Keratinocyte (primary cell): ENCODE measurements at regions not wholly inside any gene's neighbourhood (a gene's known extent, or its start where the extent isn't known, plus 50 kb on each side); places are given as distances from the start of the nearest gene placed in this dataset.

Experiments used
- DNase-seq: peaks from one replicate; pipeline ENCODE4 v3.0.0-alpha.2; 2011; ENCODE audit warnings: low read depth, missing footprints, low spot score
- FAIRE-seq: peaks from 2 replicates; lab custom pipeline; 2011; peaks lifted over from hg19 to GRCh38; lab: Jason Lieb, UNC
- H2AFZ ChIP-seq: 2 replicates; pipeline ENCODE4 v1.6.0; 2012; ENCODE audit warnings: low read length, control low read depth, inconsistent platforms; ENCODE audit not compliant: control insufficient read depth
- H3K27ac ChIP-seq: 2 replicates; pipeline ENCODE4 v1.5.1; 2011; ENCODE audit warnings: low read length; ENCODE audit not compliant: control insufficient read depth, insufficient read depth
- H3K27me3 ChIP-seq: 3 replicates; pipeline ENCODE4 v1.6.0; 2011; ENCODE audit warnings: low read length; ENCODE audit not compliant: control insufficient read depth, insufficient read depth; ENCODE audit errors: extremely low read depth
- H3K36me3 ChIP-seq, 2 experiments: 2 replicates in 1 of 2; 3 replicates in 1 of 2; pipeline ENCODE4 v1.5.1; 2011; ENCODE audit warnings: low read length in 2 of 2, mild to moderate bottlenecking in 1 of 2; ENCODE audit not compliant: control insufficient read depth in 2 of 2, insufficient read depth in 2 of 2; ENCODE audit errors: extremely low read depth in 1 of 2
- H3K4me1 ChIP-seq: 3 replicates; pipeline ENCODE4 v1.5.1; 2011; ENCODE audit warnings: low read length; ENCODE audit not compliant: control insufficient read depth, insufficient read depth; ENCODE audit errors: extremely low read depth
- H3K4me2 ChIP-seq: 3 replicates; pipeline ENCODE4 v1.6.0; 2011; ENCODE audit warnings: low read depth, low read length; ENCODE audit not compliant: control insufficient read depth, insufficient read depth; ENCODE audit errors: extremely low read depth
- H3K4me3 ChIP-seq, 3 experiments: fragments of 200-600 bp in 1 of 3; sonication (generic) in 1 of 3; 2 replicates in 2 of 3; 3 replicates in 1 of 3; pipeline ENCODE4 v1.5.1; 2011 to 2016; ENCODE audit warnings: low read length in 3 of 3, mild to moderate bottlenecking in 3 of 3, control low read depth in 2 of 3, inconsistent platforms in 1 of 3, low read depth in 1 of 3, mixed read lengths in 1 of 3, mixed run types in 1 of 3, moderate library complexity in 1 of 3; ENCODE audit not compliant: control insufficient read depth in 2 of 3, insufficient read depth in 2 of 3; ENCODE audit errors: extremely low read depth in 1 of 3
- H3K79me2 ChIP-seq: 2 replicates; pipeline ENCODE4 v1.6.0; 2012; ENCODE audit warnings: low read length; ENCODE audit not compliant: control insufficient read depth, insufficient read depth
- H3K9ac ChIP-seq: 3 replicates; pipeline ENCODE4 v1.6.0; 2011; ENCODE audit warnings: low read length; ENCODE audit not compliant: control insufficient read depth, insufficient read depth; ENCODE audit errors: extremely low read depth
- H3K9me1 ChIP-seq: 3 replicates; pipeline ENCODE4 v1.6.0; 2011; ENCODE audit warnings: low read length; ENCODE audit not compliant: control insufficient read depth, insufficient read depth; ENCODE audit errors: extremely low read depth
- H3K9me3 ChIP-seq: 2 replicates; pipeline ENCODE4 v1.5.1; 2012; ENCODE audit warnings: low read depth, low read length; ENCODE audit not compliant: control insufficient read depth
- H4K20me1 ChIP-seq: 3 replicates; pipeline ENCODE4 v1.6.0; 2011; ENCODE audit warnings: low read length; ENCODE audit not compliant: control insufficient read depth, insufficient read depth; ENCODE audit errors: extremely low read depth
- EZH2 ChIP-seq: IDR thresholded peaks from one replicate; pipeline ENCODE4 v1.6.1; 2012; ENCODE audit warnings: inconsistent platforms, mild to moderate bottlenecking, low read length, moderate library complexity
- dilution Hi-C: fragments of 300-500 bp; cut with MboI; formaldehyde crosslinking; loops from one replicate; pipeline ENCODE4 v1.7.0; 2020; ENCODE audit warnings: low sequenced_read_pairs; ENCODE audit not compliant: extremely low pct_ligation_motif_present
- TF ChIP-seq, protein P1 (sequence below), 3 experiments: IDR thresholded peaks in 1 of 3; conservative IDR thresholded peaks in 1 of 3; optimal IDR thresholded peaks in 1 of 3; 2 replicates in 2 of 3; 3 replicates in 1 of 3; pipeline versions ENCODE3 to v1.5.1; 2011; ENCODE audit warnings: low read length in 3 of 3, mild to moderate bottlenecking in 3 of 3, moderate library complexity in 2 of 3, control low read depth in 1 of 3, inconsistent platforms in 1 of 3; ENCODE audit not compliant: insufficient read depth in 2 of 3; ENCODE audit errors: extremely low read depth in 1 of 3

- H3K79me2 ChIP-seq, result no peaks in the 10 kb centered on the region
- FAIRE-seq (no peak), DNase-seq (no peak)
- no peaks in the 10 kb centered on the region for H3K27me3 ChIP-seq
- H2AFZ ChIP-seq, result no peak overlapping the region
- no peak for TF ChIP-seq EZH2
- TF ChIP-seq, protein P1, sequence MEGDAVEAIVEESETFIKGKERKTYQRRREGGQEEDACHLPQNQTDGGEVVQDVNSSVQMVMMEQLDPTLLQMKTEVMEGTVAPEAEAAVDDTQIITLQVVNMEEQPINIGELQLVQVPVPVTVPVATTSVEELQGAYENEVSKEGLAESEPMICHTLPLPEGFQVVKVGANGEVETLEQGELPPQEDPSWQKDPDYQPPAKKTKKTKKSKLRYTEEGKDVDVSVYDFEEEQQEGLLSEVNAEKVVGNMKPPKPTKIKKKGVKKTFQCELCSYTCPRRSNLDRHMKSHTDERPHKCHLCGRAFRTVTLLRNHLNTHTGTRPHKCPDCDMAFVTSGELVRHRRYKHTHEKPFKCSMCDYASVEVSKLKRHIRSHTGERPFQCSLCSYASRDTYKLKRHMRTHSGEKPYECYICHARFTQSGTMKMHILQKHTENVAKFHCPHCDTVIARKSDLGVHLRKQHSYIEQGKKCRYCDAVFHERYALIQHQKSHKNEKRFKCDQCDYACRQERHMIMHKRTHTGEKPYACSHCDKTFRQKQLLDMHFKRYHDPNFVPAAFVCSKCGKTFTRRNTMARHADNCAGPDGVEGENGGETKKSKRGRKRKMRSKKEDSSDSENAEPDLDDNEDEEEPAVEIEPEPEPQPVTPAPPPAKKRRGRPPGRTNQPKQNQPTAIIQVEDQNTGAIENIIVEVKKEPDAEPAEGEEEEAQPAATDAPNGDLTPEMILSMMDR (optimal IDR thresholded peaks at IDR 0.05 in 1 of 3, IDR thresholded peaks at IDR 0.05 in 1 of 3, conservative IDR thresholded peaks at IDR 0.05 in 1 of 3; ENCODE audit: extremely low read depth in 1 of 3, insufficient read depth in 2 of 3, low read length in 3 of 3), result no peak
- H4K20me1 ChIP-seq, result no peaks in the 10 kb centered on the region
- no peaks in the 10 kb centered on the region for H3K36me3 ChIP-seq
- dilution Hi-C loops, result no loop called here
- H3K27ac ChIP-seq, result no peak overlapping the region
- H3K4me2 ChIP-seq, result no peak overlapping the region
- no peaks in the 10 kb centered on the region for H3K9me3 ChIP-seq
- no peak overlapping the region for H3K4me3 ChIP-seq
- no peaks in the 10 kb centered on the region for H3K4me1 ChIP-seq
- no peaks in the 10 kb centered on the region for H3K9me1 ChIP-seq
- no peak overlapping the region for H3K9ac ChIP-seq
These were observed 426.0 kb upstream of the CRIM1 start for GRCh38 chr2:35929551-35929950.

DNA sequence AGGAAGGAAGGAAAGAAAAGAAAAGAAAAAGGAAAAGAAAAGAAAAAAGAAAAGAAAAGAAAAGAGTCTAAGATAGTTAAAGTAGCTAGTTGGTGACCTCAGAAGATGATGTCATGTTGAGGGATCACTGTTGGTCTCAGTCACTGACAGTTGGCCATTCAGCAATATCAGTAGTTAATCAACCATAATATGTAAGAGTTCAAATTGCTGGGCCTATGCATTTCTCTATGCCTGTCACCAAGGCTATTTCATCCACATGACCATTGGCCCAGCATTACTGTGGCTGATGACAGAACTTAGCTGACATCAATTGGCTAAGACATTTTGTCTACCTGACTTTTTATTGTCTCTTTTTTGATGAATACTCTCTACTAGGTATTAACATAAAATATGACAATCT is 435.5 kb upstream of the CRIM1 start:
- no peak for TF ChIP-seq EZH2
- TF ChIP-seq, protein P1 (optimal IDR thresholded peaks at IDR 0.05 in 1 of 3, IDR thresholded peaks at IDR 0.05 in 1 of 3, conservative IDR thresholded peaks at IDR 0.05 in 1 of 3; ENCODE audit: extremely low read depth in 1 of 3, insufficient read depth in 2 of 3, low read length in 3 of 3), result no peak
- dilution Hi-C loops, result no loop called here

More for the DNA sequence above, 435.5 kb upstream of the CRIM1 start:
- FAIRE-seq (no peak), DNase-seq (no peak)
- no peaks in the 10 kb centered on the region for H3K4me1 ChIP-seq
- H2AFZ ChIP-seq, result no peak overlapping the region
- no peak overlapping the region for H3K4me3 ChIP-seq
- H3K9me1 ChIP-seq, result no peaks in the 10 kb centered on the region
- H3K79me2 ChIP-seq, result no peaks in the 10 kb centered on the region
- H4K20me1 ChIP-seq, result no peaks in the 10 kb centered on the region
- H3K4me2 ChIP-seq, result no peak overlapping the region
- no peak overlapping the region for H3K9ac ChIP-seq
- H3K27me3 ChIP-seq, result no peaks in the 10 kb centered on the region
- no peaks in the 10 kb centered on the region for H3K9me3 ChIP-seq
- H3K27ac ChIP-seq, result no peak overlapping the region
- no peaks in the 10 kb centered on the region for H3K36me3 ChIP-seq
